Ishikawa (cell line): ENCODE measurements at regions not wholly inside any gene's neighbourhood (a gene's known extent, or its start where the extent isn't known, plus 50 kb on each side); places are given as distances from the start of the nearest gene placed in this dataset.

Experiments used
- EP300 ChIP-seq: IDR thresholded peaks from 2 replicates; pipeline ENCODE4 v1.6.1; 2012; ENCODE audit warnings: borderline replicate concordance
- FOXM1 ChIP-seq: IDR thresholded peaks from 2 replicates; pipeline ENCODE4 v1.6.1; 2012; ENCODE audit warnings: low read depth, borderline replicate concordance
- NFIC ChIP-seq: IDR thresholded peaks from 2 replicates; pipeline ENCODE4 v1.6.1; 2012
- RAD21 ChIP-seq: IDR thresholded peaks from 2 replicates; pipeline ENCODE4 v1.6.1; 2012; ENCODE audit warnings: low read depth
- REST ChIP-seq: IDR thresholded peaks from 2 replicates; pipeline ENCODE4 v1.6.1; 2012; ENCODE audit warnings: low read depth, mild to moderate bottlenecking
- TAF1 ChIP-seq: IDR thresholded peaks from 2 replicates; pipeline ENCODE4 v1.6.1; 2012; ENCODE audit warnings: low read depth, mild to moderate bottlenecking
- TCF12 ChIP-seq: IDR thresholded peaks from 2 replicates; pipeline ENCODE4 v1.6.1; 2012; ENCODE audit warnings: low read depth
- TEAD4 ChIP-seq: IDR thresholded peaks from 2 replicates; pipeline ENCODE4 v1.6.1; 2012
- USF1 ChIP-seq: IDR thresholded peaks from 2 replicates; pipeline ENCODE4 v1.6.1; 2012
- YY1 ChIP-seq: IDR thresholded peaks from 2 replicates; pipeline ENCODE4 v1.6.1; 2012; ENCODE audit warnings: low read depth

DNA sequence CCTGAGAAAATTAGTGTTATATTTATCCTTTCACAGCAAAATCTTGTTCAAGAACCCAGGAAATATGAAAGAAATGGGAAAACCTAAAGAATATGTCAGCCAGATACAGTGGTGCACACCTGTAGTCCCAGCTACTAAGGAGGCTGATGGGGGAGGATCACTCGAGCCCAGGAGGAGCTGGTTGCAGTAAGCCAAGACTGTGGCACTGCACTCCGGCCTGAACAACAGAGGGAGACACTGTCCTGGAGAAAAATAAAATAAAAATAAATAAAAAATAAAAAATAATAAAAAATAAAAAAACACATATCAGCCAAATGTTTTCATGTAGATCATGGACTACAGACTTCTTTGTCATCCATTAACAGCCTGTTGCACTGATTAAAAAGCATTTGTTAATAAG is 244.8 kb upstream of the KLHL1 start:
- TF ChIP-seq USF1 (no peak), TCF12 (no peak), EP300 (no peak), RAD21 (no peak), YY1 (no peak), REST (no peak), TEAD4 (no peak), TAF1 (no peak), FOXM1 (no peak), NFIC (no peak)
